ENCODE measurements at regions not wholly inside any gene's neighbourhood (a gene's known extent, or its start where the extent isn't known, plus 50 kb on each side); places are given as distances from the start of the nearest gene placed in this dataset.

GRCh38 chr10:29096303-29096824, 192.5 kb upstream of the LYZL1 start:
- H3K27me3 ChIP-seq = no peaks in the 10 kb centered on the region
- DNase-seq (ENCODE audit: low spot score in 2 of 2) = no peak
- H3K4me1 ChIP-seq = no peaks in the 10 kb centered on the region
- WGBS, 2 donors = 76 to 85% methylated on average over 2 of the region's 2 CpGs
- no peak overlapping the region for H3K27ac ChIP-seq
- H3K36me3 ChIP-seq = no peaks in the 10 kb centered on the region
- TF ChIP-seq POLR2A (IDR thresholded peaks at IDR 0.05) (no peak), EP300 (IDR thresholded peaks at IDR 0.05) (no peak)
- TF ChIP-seq, protein P1, sequence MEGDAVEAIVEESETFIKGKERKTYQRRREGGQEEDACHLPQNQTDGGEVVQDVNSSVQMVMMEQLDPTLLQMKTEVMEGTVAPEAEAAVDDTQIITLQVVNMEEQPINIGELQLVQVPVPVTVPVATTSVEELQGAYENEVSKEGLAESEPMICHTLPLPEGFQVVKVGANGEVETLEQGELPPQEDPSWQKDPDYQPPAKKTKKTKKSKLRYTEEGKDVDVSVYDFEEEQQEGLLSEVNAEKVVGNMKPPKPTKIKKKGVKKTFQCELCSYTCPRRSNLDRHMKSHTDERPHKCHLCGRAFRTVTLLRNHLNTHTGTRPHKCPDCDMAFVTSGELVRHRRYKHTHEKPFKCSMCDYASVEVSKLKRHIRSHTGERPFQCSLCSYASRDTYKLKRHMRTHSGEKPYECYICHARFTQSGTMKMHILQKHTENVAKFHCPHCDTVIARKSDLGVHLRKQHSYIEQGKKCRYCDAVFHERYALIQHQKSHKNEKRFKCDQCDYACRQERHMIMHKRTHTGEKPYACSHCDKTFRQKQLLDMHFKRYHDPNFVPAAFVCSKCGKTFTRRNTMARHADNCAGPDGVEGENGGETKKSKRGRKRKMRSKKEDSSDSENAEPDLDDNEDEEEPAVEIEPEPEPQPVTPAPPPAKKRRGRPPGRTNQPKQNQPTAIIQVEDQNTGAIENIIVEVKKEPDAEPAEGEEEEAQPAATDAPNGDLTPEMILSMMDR (IDR thresholded peaks at IDR 0.05) = no peak
- peaks cover 0 to 3% (median 0%) of the 10 kb centered on the region in 4 donors for H3K9me3 ChIP-seq
- H3K4me3 ChIP-seq = no peak overlapping the region

GRCh38 chr10:29098423-29098822, 190.4 kb upstream of the LYZL1 start:
- WGBS, 2 donors = 69 to 90% methylated on average over 1 of the region's 1 CpG
- Histone ChIP-seq H3K36me3 (no peaks in the 10 kb centered on the region), H3K9me3 (peaks cover 0 to 3% (median 0%) of the 10 kb centered on the region in 4 donors), H3K4me1 (no peaks in the 10 kb centered on the region), H3K27me3 (no peaks in the 10 kb centered on the region), H3K4me3 (no peak overlapping the region), H3K27ac (no peak overlapping the region)
- DNase-seq (ENCODE audit: low spot score in 2 of 2) = no peak
- TF ChIP-seq EP300 (IDR thresholded peaks at IDR 0.05) (no peak), POLR2A (IDR thresholded peaks at IDR 0.05) (no peak)
- TF ChIP-seq, protein P1 (IDR thresholded peaks at IDR 0.05) = no peak

DNA sequence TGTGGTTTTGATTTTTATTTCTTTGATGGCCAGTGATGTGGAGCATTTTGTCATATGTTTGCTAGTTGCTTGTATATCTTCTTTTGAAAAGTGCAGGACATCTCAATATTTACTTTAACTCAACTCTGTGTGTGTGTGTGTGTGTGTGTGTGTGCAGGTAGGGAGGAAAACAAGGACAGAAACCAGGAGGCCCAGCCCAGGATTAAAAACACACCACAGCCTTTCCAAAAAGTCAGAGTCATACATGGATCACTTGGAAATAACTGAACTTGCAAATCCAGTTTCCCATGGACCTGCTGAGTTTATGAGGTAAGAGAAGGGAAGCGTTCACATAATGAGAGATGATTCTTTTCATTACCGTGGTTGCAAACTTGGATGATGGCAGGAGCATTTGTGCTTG, 189.9 kb upstream of the LYZL1 start:
- WGBS, 2 donors = 59 to 73% methylated on average over 2 of the region's 2 CpGs
- H3K27ac ChIP-seq = no peak overlapping the region
- peaks cover 0 to 3% (median 0%) of the 10 kb centered on the region in 4 donors for H3K9me3 ChIP-seq
- H3K4me1 ChIP-seq = no peaks in the 10 kb centered on the region
- no peaks in the 10 kb centered on the region for H3K36me3 ChIP-seq
- no peak for DNase-seq (ENCODE audit: low spot score in 2 of 2)
- H3K27me3 ChIP-seq = no peaks in the 10 kb centered on the region
- H3K4me3 ChIP-seq = no peak overlapping the region
- TF ChIP-seq, protein P1 (IDR thresholded peaks at IDR 0.05) = no peak
- no peak for TF ChIP-seq POLR2A (IDR thresholded peaks at IDR 0.05)
- TF ChIP-seq EP300 (IDR thresholded peaks at IDR 0.05) = no peak

DNA sequence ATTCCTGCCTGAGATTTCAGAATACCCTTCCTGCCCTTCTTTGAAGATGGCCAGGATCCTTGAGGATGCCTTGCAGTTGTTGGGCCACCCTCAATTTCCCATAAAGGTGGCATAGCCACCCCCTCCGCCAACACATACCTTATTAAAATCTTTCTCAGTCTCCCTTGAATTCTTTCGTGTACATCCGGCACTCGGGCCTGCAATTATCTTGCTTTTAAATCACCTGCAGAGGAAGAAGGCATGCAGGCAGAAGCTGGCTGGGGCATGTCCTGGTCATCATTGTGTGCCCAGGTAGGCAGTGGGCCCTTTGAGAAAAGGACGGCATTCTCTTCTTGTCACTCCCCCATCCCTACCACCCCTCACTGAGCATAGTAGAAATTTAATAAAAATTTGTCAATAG, 189.5 kb upstream of the LYZL1 start:
- Histone ChIP-seq H3K27me3 (no peaks in the 10 kb centered on the region), H3K4me3 (no peak overlapping the region), H3K4me1 (no peaks in the 10 kb centered on the region), H3K36me3 (no peaks in the 10 kb centered on the region), H3K27ac (no peak overlapping the region), H3K9me3 (peaks cover 0 to 3% (median 0%) of the 10 kb centered on the region in 4 donors)
- TF ChIP-seq EP300 (IDR thresholded peaks at IDR 0.05) (no peak), POLR2A (IDR thresholded peaks at IDR 0.05) (no peak)
- TF ChIP-seq, protein P1 (IDR thresholded peaks at IDR 0.05) = no peak
- 90 to 92% methylated on average over 5 of the region's 5 CpGs for WGBS, 2 donors
- no peak for DNase-seq (ENCODE audit: low spot score in 2 of 2)

DNA sequence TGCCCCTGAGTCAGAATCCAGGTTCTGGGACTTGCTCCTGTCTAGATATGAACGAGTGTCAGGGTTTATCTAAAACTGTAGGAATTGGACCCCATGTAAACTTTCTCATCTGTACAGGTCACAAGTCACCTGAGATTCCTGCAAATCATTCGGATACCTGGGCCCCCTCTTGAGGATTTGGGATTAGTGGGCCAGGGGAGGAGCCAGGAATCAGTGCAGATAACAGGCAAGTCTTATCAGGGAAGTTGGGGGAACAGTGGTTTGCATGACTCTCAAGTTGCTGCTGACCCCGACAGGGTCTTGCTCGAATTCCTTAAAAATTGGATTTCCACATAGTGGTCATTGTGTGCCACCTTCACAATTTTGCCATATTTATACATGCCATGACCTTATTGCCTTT, 188.4 kb upstream of the LYZL1 start:
- no peak overlapping the region for H3K27ac ChIP-seq
- no peak for DNase-seq (ENCODE audit: low spot score in 2 of 2)
- WGBS, 2 donors = 84 to 90% methylated on average over 4 of the region's 4 CpGs

More for the DNA sequence above, 188.4 kb upstream of the LYZL1 start:
- no peaks in the 10 kb centered on the region for H3K36me3 ChIP-seq
- H3K4me3 ChIP-seq = no peak overlapping the region
- no peaks in the 10 kb centered on the region for H3K27me3 ChIP-seq
- no peaks in the 10 kb centered on the region for H3K4me1 ChIP-seq
- H3K9me3 ChIP-seq = peaks cover 0 to 3% (median 0%) of the 10 kb centered on the region in 4 donors
- TF ChIP-seq POLR2A (IDR thresholded peaks at IDR 0.05) = no peak
- TF ChIP-seq, protein P1 (IDR thresholded peaks at IDR 0.05) = no peak

Measured in tibial nerve (tissue), 4 donors.